HEK293 (cell line): ENCODE measurements at regions not wholly inside any gene's neighbourhood (a gene's known extent, or its start where the extent isn't known, plus 50 kb on each side); places are given as distances from the start of the nearest gene placed in this dataset.

ENCODE experiments used
- CTCF ChIA-PET: fragments of 350-600 bp; formaldehyde crosslinking; extraction: SDS; loops from one replicate; lab custom pipeline; 2021; ENCODE audit warnings: antibody characterized with exemption; lab: Yijun Ruan, JAX
- POLR2A ChIA-PET: fragments of 300-600 bp; formaldehyde crosslinking; extraction: SDS; loops from one replicate; lab custom pipeline; 2020; ENCODE audit warnings: antibody characterized with exemption, inconsistent platforms; lab: Yijun Ruan, JAX
- H3K27ac ChIP-seq: fragments of 200-500 bp; sonication (Bioruptor generic); 2 replicates; pipeline ENCODE4 v1.5.1; 2014; ENCODE audit warnings: low read depth, low read length, control low read depth, inconsistent platforms; ENCODE audit errors: extremely low read depth
- H3K36me3 ChIP-seq, 2 experiments: fragments of 200-500 bp in 1 of 2; sonication (Bioruptor generic) in 1 of 2; 1 replicate in 1 of 2; 2 replicates in 1 of 2; pipeline ENCODE4 v1.5.1; 2014 to 2017; ENCODE audit warnings: inconsistent platforms in 2 of 2, low read length in 2 of 2; ENCODE audit not compliant: control insufficient read depth in 2 of 2, insufficient read depth in 1 of 2
- H3K4me1 ChIP-seq: fragments of 200-500 bp; sonication (Bioruptor generic); 2 replicates; pipeline ENCODE4 v1.5.1; 2014; ENCODE audit warnings: mild to moderate bottlenecking, low read length, inconsistent platforms; ENCODE audit not compliant: control insufficient read depth, insufficient read depth
- H3K4me3 ChIP-seq: 2 replicates; pipeline ENCODE4 v1.5.1; 2011; ENCODE audit warnings: low read depth, mild to moderate bottlenecking, control low read depth, low read length, moderate library complexity
- H3K9me3 ChIP-seq: fragments of 200-500 bp; sonication (Bioruptor generic); 2 replicates; pipeline ENCODE4 v1.5.1; 2014; ENCODE audit warnings: low read depth, low read length, inconsistent platforms; ENCODE audit not compliant: control insufficient read depth, insufficient read depth
- BCL11B ChIP-seq: fragments of 450-650 bp; formaldehyde crosslinking; IDR thresholded peaks from 2 replicates; pipeline ENCODE4 v1.5.1; 2016; ENCODE audit warnings: low read depth, missing biosample characterization, missing genetic modification characterization
- GLIS1 ChIP-seq: fragments of 450-650 bp; formaldehyde crosslinking; IDR thresholded peaks from 2 replicates; pipeline ENCODE4 v1.5.1; 2016; ENCODE audit warnings: missing biosample characterization, missing genetic modification characterization
- GLIS2 ChIP-seq: fragments of 450-650 bp; formaldehyde crosslinking; IDR thresholded peaks from 2 replicates; pipeline ENCODE4 v1.5.1; 2016; ENCODE audit warnings: missing biosample characterization, missing genetic modification characterization
- MEIS1 ChIP-seq: sonication (generic); formaldehyde crosslinking; IDR thresholded peaks from 2 replicates; pipeline ENCODE4 v1.8.1; 2022; ENCODE audit warnings: missing genetic modification reagents, mild to moderate bottlenecking, borderline replicate concordance
- SP3 ChIP-seq: fragments of 450-650 bp; formaldehyde crosslinking; IDR thresholded peaks from 2 replicates; pipeline ENCODE4 v1.5.1; 2016; ENCODE audit warnings: missing biosample characterization, missing genetic modification characterization
- SP7 ChIP-seq: fragments of 450-650 bp; formaldehyde crosslinking; IDR thresholded peaks from 2 replicates; pipeline ENCODE4 v1.5.1; 2016; ENCODE audit warnings: missing biosample characterization, missing genetic modification characterization
- TCF7L2 ChIP-seq: IDR thresholded peaks from 2 replicates; pipeline ENCODE4 v1.6.1; 2011; ENCODE audit warnings: low read depth, mild to moderate bottlenecking, inconsistent platforms, low read length, moderate library complexity, borderline replicate concordance
- ZFHX2 ChIP-seq: fragments of 450-650 bp; formaldehyde crosslinking; conservative IDR thresholded peaks from 2 replicates; pipeline ENCODE4 v1.5.1; 2016; ENCODE audit warnings: missing biosample characterization, missing genetic modification characterization
- ZFP41 ChIP-seq: fragments of 450-650 bp; formaldehyde crosslinking; IDR thresholded peaks from 2 replicates; pipeline ENCODE4 v1.5.1; 2016; ENCODE audit warnings: missing biosample characterization, missing genetic modification characterization, borderline replicate concordance
- ZNF121 ChIP-seq: fragments of 450-650 bp; formaldehyde crosslinking; IDR thresholded peaks from 2 replicates; pipeline ENCODE4 v1.5.1; 2016; ENCODE audit warnings: missing biosample characterization, missing genetic modification characterization
- ZNF140 ChIP-seq: fragments of 450-650 bp; formaldehyde crosslinking; IDR thresholded peaks from 2 replicates; pipeline ENCODE4 v1.5.1; 2016; ENCODE audit warnings: missing biosample characterization, missing genetic modification characterization
- ZNF202 ChIP-seq: fragments of 450-650 bp; formaldehyde crosslinking; IDR thresholded peaks from 2 replicates; pipeline ENCODE4 v1.5.1; 2016; ENCODE audit warnings: missing biosample characterization, missing genetic modification characterization, borderline replicate concordance
- ZNF214 ChIP-seq: fragments of 450-650 bp; formaldehyde crosslinking; IDR thresholded peaks from 2 replicates; pipeline ENCODE4 v1.5.1; 2017; ENCODE audit warnings: missing biosample characterization, mild to moderate bottlenecking, missing genetic modification characterization, borderline replicate concordance
- ZNF266 ChIP-seq: fragments of 450-650 bp; formaldehyde crosslinking; IDR thresholded peaks from 2 replicates; pipeline ENCODE4 v1.5.1; 2016; ENCODE audit warnings: missing biosample characterization, missing genetic modification characterization, low read depth
- ZNF292 ChIP-seq: fragments of 450-650 bp; formaldehyde crosslinking; IDR thresholded peaks from 2 replicates; pipeline ENCODE4 v1.5.1; 2016; ENCODE audit warnings: low read depth, missing biosample characterization, missing genetic modification characterization, borderline replicate concordance
- ZNF302 ChIP-seq: fragments of 450-650 bp; formaldehyde crosslinking; IDR thresholded peaks from 2 replicates; pipeline ENCODE4 v1.5.1; 2016; ENCODE audit warnings: missing biosample characterization, missing genetic modification characterization, low read depth
- ZNF311 ChIP-seq: fragments of 450-650 bp; formaldehyde crosslinking; IDR thresholded peaks from 2 replicates; pipeline ENCODE4 v1.5.1; 2017; ENCODE audit warnings: missing biosample characterization, missing genetic modification characterization, borderline replicate concordance
- ZNF341 ChIP-seq: fragments of 450-650 bp; formaldehyde crosslinking; IDR thresholded peaks from 2 replicates; pipeline ENCODE4; 2016; ENCODE audit warnings: low read depth, missing biosample characterization, missing genetic modification characterization
- ZNF394 ChIP-seq: fragments of 450-650 bp; formaldehyde crosslinking; IDR thresholded peaks from 2 replicates; pipeline ENCODE4 v1.5.1; 2016; ENCODE audit warnings: missing biosample characterization, missing genetic modification characterization, mild to moderate bottlenecking, moderate library complexity, borderline replicate concordance
- ZNF510 ChIP-seq: fragments of 450-650 bp; formaldehyde crosslinking; IDR thresholded peaks from 2 replicates; pipeline ENCODE4 v1.5.1; 2018; ENCODE audit warnings: mild to moderate bottlenecking, missing genetic modification characterization, missing biosample characterization; ENCODE audit not compliant: insufficient replicate concordance
- ZNF530 ChIP-seq: fragments of 450-650 bp; formaldehyde crosslinking; IDR thresholded peaks from 2 replicates; pipeline ENCODE4 v1.5.1; 2016; ENCODE audit warnings: low read depth, missing biosample characterization, missing genetic modification characterization
- ZNF558 ChIP-seq: fragments of 450-650 bp; formaldehyde crosslinking; IDR thresholded peaks from 2 replicates; pipeline ENCODE4 v1.5.1; 2016; ENCODE audit warnings: missing biosample characterization, missing genetic modification characterization
- ZNF561 ChIP-seq: fragments of 450-650 bp; IDR thresholded peaks from 2 replicates; pipeline ENCODE4 v1.5.1; 2018; ENCODE audit warnings: missing biosample characterization, missing genetic modification characterization, borderline replicate concordance
- ZNF639 ChIP-seq: fragments of 450-650 bp; formaldehyde crosslinking; IDR thresholded peaks from 2 replicates; pipeline ENCODE4 v1.5.1; 2016; ENCODE audit warnings: missing biosample characterization, missing genetic modification characterization
- ZNF692 ChIP-seq: fragments of 450-650 bp; formaldehyde crosslinking; IDR thresholded peaks from 2 replicates; pipeline ENCODE4 v1.5.1; 2016; ENCODE audit warnings: missing biosample characterization, missing genetic modification characterization
- ZNF777 ChIP-seq: fragments of 450-650 bp; formaldehyde crosslinking; IDR thresholded peaks from 2 replicates; pipeline ENCODE4 v1.5.1; 2017; ENCODE audit warnings: missing biosample characterization, missing genetic modification characterization, borderline replicate concordance
- ZXDB ChIP-seq: fragments of 450-650 bp; formaldehyde crosslinking; IDR thresholded peaks from 2 replicates; pipeline ENCODE4 v1.5.1; 2016; ENCODE audit warnings: missing biosample characterization, missing genetic modification characterization
- TF ChIP-seq, protein P1 (sequence below): fragments of 450-650 bp; formaldehyde crosslinking; IDR thresholded peaks from 2 replicates; pipeline ENCODE4 v1.5.1; 2016; ENCODE audit warnings: missing biosample characterization, missing genetic modification characterization
- TF ChIP-seq, protein P2 (sequence below): fragments of 450-650 bp; formaldehyde crosslinking; IDR thresholded peaks from 2 replicates; pipeline ENCODE4 v1.5.1; 2016; ENCODE audit warnings: missing biosample characterization, missing genetic modification characterization, borderline replicate concordance

DNA sequence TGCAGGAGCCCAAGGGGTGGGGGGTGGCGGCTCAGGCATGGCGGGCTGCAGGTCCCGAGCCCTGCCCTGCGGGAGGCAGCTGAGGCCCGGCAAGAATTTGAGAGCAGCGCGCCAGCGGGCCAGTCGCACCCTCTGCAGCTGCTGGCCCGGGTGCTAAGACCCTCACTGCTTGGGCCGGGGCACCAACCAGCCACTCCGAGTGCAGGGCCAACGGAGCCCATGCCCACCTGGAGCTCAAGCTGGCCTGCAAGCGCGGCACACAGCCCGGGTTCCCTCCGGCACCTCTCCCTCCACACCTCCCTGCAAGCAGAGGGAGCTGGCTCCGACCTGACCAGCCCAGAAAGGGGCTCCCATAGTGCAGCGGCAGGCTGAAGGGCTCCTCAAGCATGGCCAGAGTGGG, 758.2 kb upstream of the INTU start:
- CTCF ChIA-PET = no interaction called here
- H3K27ac ChIP-seq = no peak overlapping the region
- H3K4me3 ChIP-seq = no peak overlapping the region
- no peaks in the 10 kb centered on the region for H3K4me1 ChIP-seq
- POLR2A ChIA-PET = no interaction called here
- no peaks in the 10 kb centered on the region for H3K36me3 ChIP-seq
- H3K9me3 ChIP-seq = no peaks in the 10 kb centered on the region
- TF ChIP-seq, protein P1, sequence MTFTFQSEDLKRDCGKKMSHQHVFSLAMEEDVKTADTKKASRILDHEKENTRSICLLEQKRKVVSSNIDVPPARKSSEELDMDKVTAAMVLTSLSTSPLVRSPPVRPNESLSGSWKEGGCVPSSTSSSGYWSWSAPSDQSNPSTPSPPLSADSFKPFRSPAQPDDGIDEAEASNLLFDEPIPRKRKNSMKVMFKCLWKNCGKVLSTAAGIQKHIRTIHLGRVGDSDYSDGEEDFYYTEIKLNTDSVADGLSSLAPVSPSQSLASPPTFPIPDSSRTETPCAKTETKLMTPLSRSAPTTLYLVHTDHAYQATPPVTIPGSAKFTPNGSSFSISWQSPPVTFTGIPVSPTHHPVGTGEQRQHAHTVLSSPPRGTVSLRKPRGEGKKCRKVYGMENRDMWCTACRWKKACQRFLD (tag by site-specific recombination) = no peak
- TF ChIP-seq ZNF302 (no peak), ZXDB (tag by site-specific recombination) (no peak), ZNF692 (no peak), ZNF292 (tag by site-specific recombination) (no peak), GLIS2 (no peak), TCF7L2 (no peak), ZFP41 (tag by site-specific recombination) (no peak), ZNF510 (tag by site-specific recombination) (no peak), ZNF558 (tag by site-specific recombination) (no peak), BCL11B (tag by site-specific recombination) (no peak), SP3 (tag by site-specific recombination) (no peak), ZNF266 (no peak), ZNF202 (tag by site-specific recombination) (no peak), ZNF311 (tag by site-specific recombination) (no peak)
- TF ChIP-seq, protein P2, sequence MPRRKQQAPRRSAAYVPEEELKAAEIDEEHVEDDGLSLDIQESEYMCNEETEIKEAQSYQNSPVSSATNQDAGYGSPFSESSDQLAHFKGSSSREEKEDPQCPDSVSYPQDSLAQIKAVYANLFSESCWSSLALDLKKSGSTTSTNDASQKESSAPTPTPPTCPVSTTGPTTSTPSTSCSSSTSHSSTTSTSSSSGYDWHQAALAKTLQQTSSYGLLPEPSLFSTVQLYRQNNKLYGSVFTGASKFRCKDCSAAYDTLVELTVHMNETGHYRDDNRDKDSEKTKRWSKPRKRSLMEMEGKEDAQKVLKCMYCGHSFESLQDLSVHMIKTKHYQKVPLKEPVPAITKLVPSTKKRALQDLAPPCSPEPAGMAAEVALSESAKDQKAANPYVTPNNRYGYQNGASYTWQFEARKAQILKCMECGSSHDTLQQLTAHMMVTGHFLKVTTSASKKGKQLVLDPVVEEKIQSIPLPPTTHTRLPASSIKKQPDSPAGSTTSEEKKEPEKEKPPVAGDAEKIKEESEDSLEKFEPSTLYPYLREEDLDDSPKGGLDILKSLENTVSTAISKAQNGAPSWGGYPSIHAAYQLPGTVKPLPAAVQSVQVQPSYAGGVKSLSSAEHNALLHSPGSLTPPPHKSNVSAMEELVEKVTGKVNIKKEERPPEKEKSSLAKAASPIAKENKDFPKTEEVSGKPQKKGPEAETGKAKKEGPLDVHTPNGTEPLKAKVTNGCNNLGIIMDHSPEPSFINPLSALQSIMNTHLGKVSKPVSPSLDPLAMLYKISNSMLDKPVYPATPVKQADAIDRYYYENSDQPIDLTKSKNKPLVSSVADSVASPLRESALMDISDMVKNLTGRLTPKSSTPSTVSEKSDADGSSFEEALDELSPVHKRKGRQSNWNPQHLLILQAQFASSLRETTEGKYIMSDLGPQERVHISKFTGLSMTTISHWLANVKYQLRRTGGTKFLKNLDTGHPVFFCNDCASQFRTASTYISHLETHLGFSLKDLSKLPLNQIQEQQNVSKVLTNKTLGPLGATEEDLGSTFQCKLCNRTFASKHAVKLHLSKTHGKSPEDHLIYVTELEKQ (tag by site-specific recombination) = no peak

GRCh38 chr4:126888968-126889367, 743.8 kb upstream of the INTU start:
- H3K4me3 ChIP-seq = no peak overlapping the region
- CTCF ChIA-PET = no interaction called here
- H3K27ac ChIP-seq = no peak overlapping the region
- no peaks in the 10 kb centered on the region for H3K36me3 ChIP-seq
- POLR2A ChIA-PET = no interaction called here
- H3K4me1 ChIP-seq = no peaks in the 10 kb centered on the region
- H3K9me3 ChIP-seq = no peaks in the 10 kb centered on the region
- TF ChIP-seq ZNF121 = no peak
- no peak for TF ChIP-seq ZFHX2 (tag by site-specific recombination)
- TF ChIP-seq, protein P1 (tag by site-specific recombination) = no peak
- TF ChIP-seq ZNF341 (tag by site-specific recombination) = no peak
- no peak for TF ChIP-seq ZNF639
- no peak for TF ChIP-seq GLIS1 (tag by site-specific recombination)
- no peak for TF ChIP-seq ZNF530
- TF ChIP-seq ZNF561 = no peak
- TF ChIP-seq ZNF214 (tag by site-specific recombination) = no peak
- no peak for TF ChIP-seq SP7 (tag by site-specific recombination)
- no peak for TF ChIP-seq MEIS1 (CRISPR knock-in tag)
- no peak for TF ChIP-seq ZNF777 (tag by site-specific recombination)
- TF ChIP-seq ZNF140 (tag by site-specific recombination) = no peak
- TF ChIP-seq ZNF394 (tag by site-specific recombination) = no peak
